NCI-H748 treated with DMSO at 0.1 percent for 48 hours (cell line): ENCODE measurements at regions not wholly inside any gene's neighbourhood (a gene's known extent, or its start where the extent isn't known, plus 50 kb on each side); places are given as distances from the start of the nearest gene placed in this dataset.
"Not testable (repeated sequence)": the region's sequence is repeated elsewhere in the genome, so short reads cannot be mapped to it uniquely, and the experiment has no call there.

ENCODE experiments used
- DNase-seq: peaks from one replicate; lab custom pipeline; 2025; lab: John Stamatoyannopoulos, UW

GRCh38 chr18:46229641-46230040 is 125.5 kb downstream of the HAUS1 start:
- DNase-seq = not testable (repeated sequence)

GRCh38 chr18:46236156-46236555 is 132.0 kb downstream of the HAUS1 start:
- no peak for DNase-seq

DNA sequence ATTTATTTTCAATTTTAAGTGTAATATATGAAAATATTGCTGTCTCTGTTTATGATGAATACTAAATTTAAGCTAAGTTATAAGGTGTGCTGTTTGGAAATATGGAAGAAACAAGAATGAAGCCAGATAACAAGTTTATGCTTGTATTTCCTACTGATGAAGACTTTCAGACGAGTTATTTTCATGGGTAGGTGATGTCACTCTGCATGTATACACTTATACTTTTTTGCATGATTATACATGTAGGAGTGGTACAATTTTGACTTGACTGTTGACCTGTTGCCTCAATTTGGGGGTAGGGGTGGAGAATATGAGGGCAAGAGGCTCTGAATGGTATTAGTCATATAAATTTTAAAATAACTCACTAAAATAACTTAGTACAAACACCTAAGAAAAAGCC is 133.7 kb downstream of the HAUS1 start:
- no peak for DNase-seq

GRCh38 chr18:46239549-46239948 is 135.4 kb downstream of the HAUS1 start:
- DNase-seq = no peak

- no peak for DNase-seq
Observed at GRCh38 chr18:46239998-46240397, 135.8 kb downstream of the HAUS1 start.

- DNase-seq = not testable (repeated sequence)
Observed at GRCh38 chr18:46241393-46241792, 137.2 kb downstream of the HAUS1 start.

- no peak for DNase-seq
Observed at GRCh38 chr18:46242183-46242582, 138.0 kb downstream of the HAUS1 start.

GRCh38 chr18:46243095-46243494 is 138.9 kb downstream of the HAUS1 start:
- DNase-seq = no peak

GRCh38 chr18:46243673-46244072 is 139.5 kb downstream of the HAUS1 start:
- DNase-seq = no peak

- no peak for DNase-seq
Observed at GRCh38 chr18:46246101-46246500, 141.9 kb downstream of the HAUS1 start.

GRCh38 chr18:46247942-46248341 is 143.8 kb downstream of the HAUS1 start:
- no peak for DNase-seq

DNA sequence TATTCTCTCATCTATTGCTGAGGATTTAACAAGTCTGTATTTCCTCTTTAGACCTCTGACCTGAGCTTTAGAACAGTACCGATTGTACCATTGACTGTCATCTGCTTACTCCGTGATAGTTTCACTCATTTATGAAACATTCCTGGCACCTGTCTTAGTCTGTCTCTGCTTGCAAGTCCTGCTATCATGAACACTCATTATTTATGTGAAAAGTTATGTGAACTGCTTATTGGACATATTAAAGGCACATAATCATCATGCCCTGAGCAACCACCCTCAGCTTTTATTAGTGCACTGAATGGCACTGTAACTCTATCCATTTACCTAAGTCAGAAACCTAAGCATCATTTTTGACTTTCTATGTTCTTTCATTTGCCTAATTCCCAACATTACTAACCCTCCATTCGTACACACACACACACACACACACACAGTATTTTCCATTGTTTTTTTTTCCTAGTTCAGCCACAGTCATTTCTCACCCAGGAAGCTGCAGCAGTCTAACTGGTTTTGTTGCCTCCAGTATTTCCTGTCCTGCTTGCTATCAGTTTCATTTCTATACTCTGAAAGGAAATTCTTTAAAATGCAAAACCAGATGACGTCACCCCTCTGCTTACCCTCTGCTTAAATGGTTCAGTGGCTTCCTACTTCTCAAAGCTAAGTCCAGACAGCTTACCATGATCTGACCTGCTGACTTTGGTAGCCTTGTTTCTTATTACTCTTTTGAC is 146.1 kb downstream of the HAUS1 start:
- DNase-seq = no peak

DNA sequence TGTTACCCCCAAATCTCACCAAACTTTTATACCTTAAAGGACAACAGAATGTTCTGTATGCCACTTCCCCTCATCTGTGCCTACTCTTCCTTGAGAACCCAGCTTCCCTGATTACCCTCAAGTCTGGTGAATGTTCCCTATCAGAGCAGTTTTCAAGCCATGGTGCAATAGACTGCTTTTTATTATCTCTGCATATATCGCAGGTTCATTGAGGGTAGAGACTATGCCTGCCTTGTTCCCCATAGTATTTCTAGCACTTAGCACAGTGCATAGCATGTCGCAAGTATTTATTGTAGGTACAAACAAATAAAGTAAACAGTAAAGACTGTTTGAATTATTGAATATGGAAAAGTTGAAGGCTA is 146.6 kb downstream of the HAUS1 start:
- no peak for DNase-seq

DNA sequence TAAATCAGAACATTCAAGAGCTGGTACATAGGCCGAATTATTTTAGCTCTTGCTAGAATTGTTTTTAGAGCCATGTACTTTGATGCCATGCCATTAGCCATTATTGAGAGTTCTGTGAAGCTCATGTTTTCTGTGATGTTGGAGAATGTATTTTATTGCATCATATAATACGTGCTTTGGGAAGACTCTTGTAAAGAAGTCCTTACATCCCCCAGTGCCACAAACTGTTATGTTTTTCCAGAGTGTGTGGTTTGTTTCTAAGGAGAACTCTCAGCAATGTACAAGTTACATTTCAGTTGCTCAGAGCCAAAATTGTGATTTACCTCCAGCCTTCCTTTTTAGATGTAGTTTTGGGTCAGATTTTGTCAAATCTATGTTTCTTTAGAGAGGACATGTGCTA is 148.6 kb downstream of the HAUS1 start:
- no peak for DNase-seq

DNA sequence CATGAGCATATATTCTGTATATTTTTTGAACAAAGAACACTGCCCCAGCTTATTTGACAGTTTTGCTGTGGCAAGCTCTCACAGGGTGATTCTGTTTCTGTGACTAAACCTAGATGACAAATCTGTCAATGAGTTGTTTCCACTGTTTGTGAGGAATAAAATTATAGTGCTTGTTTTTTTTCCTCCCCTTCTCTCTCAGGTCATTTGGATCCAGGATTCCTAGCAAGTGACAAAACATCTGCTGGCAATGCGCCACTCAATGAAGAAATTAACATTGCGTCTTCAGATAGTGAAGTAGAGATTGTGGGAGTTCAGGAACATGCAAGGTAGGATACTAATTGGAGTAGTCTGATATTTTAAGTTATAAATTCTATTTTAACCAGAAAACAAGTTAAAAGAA is 149.3 kb downstream of the HAUS1 start:
- DNase-seq = no peak

DNA sequence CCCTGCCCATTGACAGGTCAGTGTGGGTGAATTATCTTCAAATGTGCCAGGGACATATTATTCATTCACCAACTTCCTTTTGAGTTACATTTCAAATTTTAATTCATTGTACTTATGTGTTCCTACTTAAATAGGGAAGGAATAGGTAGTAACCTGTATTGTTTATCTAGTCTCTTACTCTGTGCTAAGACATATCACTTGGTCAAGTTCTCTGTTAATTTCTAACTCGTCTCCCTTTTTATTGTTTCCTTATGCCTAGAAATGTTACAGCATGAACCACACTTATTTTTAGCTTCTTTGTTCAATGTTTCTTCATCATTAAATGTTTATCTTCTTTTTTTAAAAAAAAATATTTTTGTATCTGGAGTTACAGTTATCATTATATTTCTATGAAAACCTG is 151.9 kb downstream of the HAUS1 start:
- no peak for DNase-seq

GRCh38 chr18:46257366-46257765 is 153.2 kb downstream of the HAUS1 start:
- no peak for DNase-seq

GRCh38 chr18:46260016-46260878 is 156.1 kb downstream of the HAUS1 start:
- DNase-seq = no peak

- DNase-seq = no peak
Observed at GRCh38 chr18:46260879-46261143, 156.6 kb downstream of the HAUS1 start.

DNA sequence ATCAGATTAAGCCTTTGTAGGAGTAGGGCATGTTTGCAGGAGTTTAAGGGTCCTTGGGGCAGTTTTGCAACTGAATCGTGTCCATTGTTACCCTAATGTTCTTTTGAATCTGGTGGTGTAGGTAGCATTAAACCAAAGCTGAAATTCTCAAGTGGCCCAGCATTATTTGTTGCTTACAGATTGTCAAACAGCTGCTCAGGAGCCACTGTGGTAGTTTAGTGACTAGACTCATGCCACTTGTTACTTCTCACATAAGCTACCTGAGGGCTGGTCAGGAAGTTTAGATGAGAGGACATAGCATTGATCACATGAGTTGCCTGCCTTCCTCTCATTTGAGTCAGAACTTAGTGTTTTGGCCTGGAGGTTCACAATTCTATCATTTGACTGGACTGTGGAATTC is 157.6 kb downstream of the HAUS1 start:
- no peak for DNase-seq

DNA sequence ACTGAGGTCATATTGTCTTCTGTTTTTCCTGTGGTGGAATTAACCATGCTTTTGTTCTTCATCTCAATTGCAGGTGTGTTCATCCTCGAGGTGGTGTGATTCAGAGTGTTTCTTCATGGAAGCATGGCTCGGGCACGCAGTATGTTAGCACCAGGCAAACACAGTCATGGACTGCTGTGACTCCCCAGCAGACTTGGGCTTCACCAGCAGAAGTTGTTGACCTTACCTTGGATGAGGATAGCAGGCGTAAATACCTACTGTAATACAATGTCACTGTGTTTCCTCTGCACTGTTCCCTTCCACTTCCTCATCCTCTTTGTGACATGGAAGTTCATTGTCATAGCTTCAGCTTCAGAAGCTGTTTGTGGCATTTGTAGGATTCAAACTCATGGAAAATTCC is 158.7 kb downstream of the HAUS1 start:
- DNase-seq = no peak

GRCh38 chr18:46264255-46264654 is 160.1 kb downstream of the HAUS1 start:
- DNase-seq = no peak

DNA sequence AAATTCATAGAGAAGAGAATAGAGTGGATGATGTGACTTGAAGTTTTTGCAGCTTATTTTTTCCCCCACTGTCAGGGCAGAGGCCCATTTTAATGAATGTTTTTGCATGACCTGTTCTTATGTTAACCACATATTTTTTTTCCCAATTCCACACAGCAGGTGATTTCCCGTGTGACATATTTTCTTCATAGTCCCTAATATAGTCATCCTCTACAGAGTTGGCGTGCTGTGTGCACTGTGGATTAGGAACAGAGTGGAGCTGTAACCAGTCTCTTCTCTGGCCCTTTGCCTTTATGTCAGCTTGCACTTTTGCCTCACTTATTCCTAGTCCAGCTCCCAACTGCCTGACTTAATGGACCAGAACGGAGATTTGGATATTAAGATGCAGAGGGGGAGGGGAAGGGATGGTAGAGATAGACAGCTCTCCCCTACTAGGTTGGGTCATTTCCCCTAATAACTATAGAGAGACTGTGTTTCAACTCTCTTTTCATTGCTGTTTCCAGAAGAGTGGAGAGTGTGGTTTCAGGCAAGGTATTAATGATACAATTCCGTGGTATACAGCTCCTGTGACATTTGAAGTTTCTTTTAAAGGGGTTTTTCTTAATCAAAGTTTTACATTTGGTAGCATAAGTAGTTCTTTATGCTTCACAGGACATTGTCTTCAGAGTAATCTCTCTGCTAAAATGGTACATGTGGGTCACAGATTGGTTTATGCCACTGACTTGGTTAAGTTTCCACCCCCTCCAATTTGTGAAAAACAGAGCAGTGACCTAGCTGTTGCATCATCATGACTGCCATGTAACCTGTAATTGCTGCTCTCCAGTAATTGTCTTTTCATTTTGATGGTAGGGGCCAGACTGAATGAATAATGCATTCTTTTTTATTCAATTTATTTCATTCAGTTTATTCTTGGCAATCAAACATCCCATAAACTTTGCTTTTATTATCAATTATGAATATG is 161.3 kb downstream of the HAUS1 start:
- DNase-seq = no peak
